Ascending aorta (tissue), 2 donors: ENCODE measurements at regions not wholly inside any gene's neighbourhood (a gene's known extent, or its start where the extent isn't known, plus 50 kb on each side); places are given as distances from the start of the nearest gene placed in this dataset.

Experiments used
- DNase-seq, 2 donors: peaks; one replicate each; pipeline ENCODE4 v3.0.0-alpha.2; 2019; ENCODE audit warnings: low spot score in 2 of 2
- H3K27ac ChIP-seq, 2 donors: fragments of 200-600 bp; sonication (generic); one replicate each; pipeline ENCODE4 v1.5.1; 2016 to 2017; ENCODE audit warnings: mild to moderate bottlenecking in 1 of 2
- H3K27me3 ChIP-seq: fragments of 200-600 bp; sonication (generic); one replicate; pipeline ENCODE4 v1.5.1; 2017
- H3K36me3 ChIP-seq, 2 donors: fragments of 200-600 bp; sonication (generic); one replicate each; pipeline ENCODE4 v1.5.1; 2016
- H3K4me1 ChIP-seq, 2 donors: fragments of 200-600 bp; sonication (generic); one replicate each; pipeline ENCODE4 v1.5.1; 2016 to 2017; ENCODE audit warnings: mild to moderate bottlenecking in 1 of 2
- H3K4me3 ChIP-seq, 2 donors: fragments of 200-600 bp; sonication (generic); one replicate each; pipeline ENCODE4 v1.5.1; 2016 to 2017; ENCODE audit warnings: mild to moderate bottlenecking in 1 of 2
- H3K9me3 ChIP-seq, 2 donors: fragments of 200-600 bp; sonication (generic); one replicate each; pipeline ENCODE4 v1.5.1; 2016
- intact Hi-C: fragments of 100-400 bp; cut with DNase I; formaldehyde crosslinking; loops from one replicate; pipeline ENCODE4 v1.15.1; 2023
- TF ChIP-seq, protein P1 (sequence below), 3 experiments: fragments of 200-600 bp in 2 of 3; fragments of 450-650 bp in 1 of 3; sonication (generic) in 2 of 3; IDR thresholded peaks; one replicate each; pipeline ENCODE4 v1.5.1; 2016 to 2019; ENCODE audit warnings: antibody characterized with exemption in 3 of 3, mild to moderate bottlenecking in 1 of 3, moderate library complexity in 1 of 3

- TF ChIP-seq, protein P1, sequence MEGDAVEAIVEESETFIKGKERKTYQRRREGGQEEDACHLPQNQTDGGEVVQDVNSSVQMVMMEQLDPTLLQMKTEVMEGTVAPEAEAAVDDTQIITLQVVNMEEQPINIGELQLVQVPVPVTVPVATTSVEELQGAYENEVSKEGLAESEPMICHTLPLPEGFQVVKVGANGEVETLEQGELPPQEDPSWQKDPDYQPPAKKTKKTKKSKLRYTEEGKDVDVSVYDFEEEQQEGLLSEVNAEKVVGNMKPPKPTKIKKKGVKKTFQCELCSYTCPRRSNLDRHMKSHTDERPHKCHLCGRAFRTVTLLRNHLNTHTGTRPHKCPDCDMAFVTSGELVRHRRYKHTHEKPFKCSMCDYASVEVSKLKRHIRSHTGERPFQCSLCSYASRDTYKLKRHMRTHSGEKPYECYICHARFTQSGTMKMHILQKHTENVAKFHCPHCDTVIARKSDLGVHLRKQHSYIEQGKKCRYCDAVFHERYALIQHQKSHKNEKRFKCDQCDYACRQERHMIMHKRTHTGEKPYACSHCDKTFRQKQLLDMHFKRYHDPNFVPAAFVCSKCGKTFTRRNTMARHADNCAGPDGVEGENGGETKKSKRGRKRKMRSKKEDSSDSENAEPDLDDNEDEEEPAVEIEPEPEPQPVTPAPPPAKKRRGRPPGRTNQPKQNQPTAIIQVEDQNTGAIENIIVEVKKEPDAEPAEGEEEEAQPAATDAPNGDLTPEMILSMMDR (IDR thresholded peaks at IDR 0.05), result no peak
- no peaks in the 10 kb centered on the region for H3K4me1 ChIP-seq
- intact Hi-C loops, result no loop called here
- no peak for DNase-seq
- no peaks in the 10 kb centered on the region for H3K36me3 ChIP-seq
- no peaks in the 10 kb centered on the region for H3K9me3 ChIP-seq
- H3K27me3 ChIP-seq, result no peaks in the 10 kb centered on the region
- H3K27ac ChIP-seq, result no peak overlapping the region
- no peak overlapping the region for H3K4me3 ChIP-seq
Measured at GRCh38 chr6:71545905-71546304, 257.3 kb downstream of the OGFRL1 start.

GRCh38 chr6:71551798-71552197 is 263.2 kb downstream of the OGFRL1 start:
- TF ChIP-seq, protein P1 (IDR thresholded peaks at IDR 0.05), result no peak
- intact Hi-C loops, result no loop called here

GRCh38 chr6:71556141-71556540 is 267.5 kb downstream of the OGFRL1 start:
- intact Hi-C loops, result no loop called here
- Histone ChIP-seq H3K4me1 (no peaks in the 10 kb centered on the region), H3K36me3 (no peaks in the 10 kb centered on the region), H3K27me3 (no peaks in the 10 kb centered on the region), H3K4me3 (no peak overlapping the region), H3K27ac (no peak overlapping the region), H3K9me3 (peaks cover 4 to 12% of the 10 kb centered on the region in 2 donors)
- DNase-seq, result no peak
- TF ChIP-seq, protein P1 (IDR thresholded peaks at IDR 0.05), result no peak

More at GRCh38 chr6:71551798-71552197, 263.2 kb downstream of the OGFRL1 start:
- Histone ChIP-seq H3K9me3 (peaks cover 4% of the 10 kb centered on the region in 2 donors), H3K36me3 (no peaks in the 10 kb centered on the region), H3K27me3 (no peaks in the 10 kb centered on the region), H3K27ac (no peak overlapping the region), H3K4me1 (no peaks in the 10 kb centered on the region), H3K4me3 (no peak overlapping the region)
- no peak for DNase-seq

GRCh38 chr6:71558974-71559373 is 270.4 kb downstream of the OGFRL1 start:
- no peaks in the 10 kb centered on the region for H3K27me3 ChIP-seq
- no peaks in the 10 kb centered on the region for H3K36me3 ChIP-seq
- no peak overlapping the region for H3K4me3 ChIP-seq
- TF ChIP-seq, protein P1 (IDR thresholded peaks at IDR 0.05), result no peak
- no peak for DNase-seq
- H3K9me3 ChIP-seq, result peaks cover 4 to 12% of the 10 kb centered on the region in 2 donors
- H3K27ac ChIP-seq, result no peak overlapping the region
- no peaks in the 10 kb centered on the region for H3K4me1 ChIP-seq
- intact Hi-C loops, result no loop called here

DNA sequence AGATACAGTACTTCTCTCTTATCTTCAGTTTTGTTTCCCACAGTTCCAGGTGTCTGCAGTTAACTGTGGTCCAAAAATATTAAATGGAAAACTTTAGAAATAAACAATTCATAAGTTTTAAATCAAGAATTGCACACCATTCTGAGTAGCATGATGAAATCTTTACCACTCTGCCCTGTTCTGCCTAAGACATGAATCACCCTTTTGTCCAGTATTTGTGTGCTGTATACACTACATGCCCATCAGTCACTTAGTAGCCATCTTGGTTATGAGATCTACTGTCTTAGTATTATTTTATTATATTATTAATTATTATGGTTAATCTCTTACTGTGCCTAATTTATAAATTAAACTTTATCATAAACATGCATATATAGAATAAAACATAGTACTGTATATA is 279.0 kb downstream of the OGFRL1 start:
- TF ChIP-seq, protein P1 (IDR thresholded peaks at IDR 0.05), result no peak
- no peak overlapping the region for H3K27ac ChIP-seq
- no peaks in the 10 kb centered on the region for H3K4me1 ChIP-seq
- no peaks in the 10 kb centered on the region for H3K9me3 ChIP-seq
- no peaks in the 10 kb centered on the region for H3K27me3 ChIP-seq
- H3K4me3 ChIP-seq, result no peak overlapping the region
- no peak for DNase-seq
- no peaks in the 10 kb centered on the region for H3K36me3 ChIP-seq
- intact Hi-C loops, result no loop called here

DNA sequence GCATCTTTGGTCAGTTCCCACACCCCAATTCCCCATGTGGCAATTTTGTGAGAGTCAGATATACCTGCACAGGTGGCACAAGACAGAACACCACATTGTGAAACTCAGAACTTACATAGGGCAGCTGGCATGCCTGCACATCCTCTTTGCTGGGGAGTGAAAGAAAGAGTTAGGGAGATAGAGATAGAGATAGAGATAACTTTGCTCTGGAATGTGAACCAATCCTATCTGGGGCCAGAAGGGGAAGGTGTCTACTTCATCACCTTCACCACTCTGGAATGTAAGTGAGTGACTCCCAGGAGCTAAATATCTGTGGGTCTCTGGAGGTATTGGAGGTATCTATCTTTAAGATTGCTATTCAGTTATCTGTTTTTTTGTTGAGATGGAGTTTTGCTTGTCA is 289.2 kb downstream of the OGFRL1 start:
- no peaks in the 10 kb centered on the region for H3K27me3 ChIP-seq
- no peak overlapping the region for H3K4me3 ChIP-seq
- TF ChIP-seq, protein P1 (IDR thresholded peaks at IDR 0.05), result no peak
- H3K36me3 ChIP-seq, result no peaks in the 10 kb centered on the region
- no peaks in the 10 kb centered on the region for H3K9me3 ChIP-seq
- intact Hi-C loops, result no loop called here
- DNase-seq, result no peak
- H3K27ac ChIP-seq, result no peak overlapping the region
- no peaks in the 10 kb centered on the region for H3K4me1 ChIP-seq
